Activated CD8-positive, alpha-beta T cell treated with anti-CD3 and anti-CD28 coated beads for 36 hours (primary cell): ENCODE measurements at regions not wholly inside any gene's neighbourhood (a gene's known extent, or its start where the extent isn't known, plus 50 kb on each side); places are given as distances from the start of the nearest gene placed in this dataset.

ENCODE experiments used
- ATAC-seq: fragments of 200-7000 bp; cut with Tn5 transposase; one replicate; pipeline ENCODE4 v1.10.0; 2021; ENCODE audit warnings: mild to moderate bottlenecking, moderate library complexity
- CTCF ChIA-PET: fragments of 350-600 bp; sonication (Branson Sonifier 250); formaldehyde crosslinking; loops from one replicate; lab custom pipeline; 2021; ENCODE audit warnings: antibody characterized with exemption; lab: Charles Lee
- POLR2A ChIA-PET: fragments of 350-600 bp; sonication (Branson Sonifier 250); formaldehyde crosslinking; loops from one replicate; lab custom pipeline; 2021; ENCODE audit warnings: antibody characterized with exemption; lab: Charles Lee
- DNase-seq: peaks from one replicate; pipeline ENCODE4 v3.0.0-alpha.2; 2020
- H3K27ac Mint-ChIP-seq: one replicate; pipeline ENCODE4 v1.8.0; 2021; ENCODE audit warnings: mild to moderate bottlenecking, mixed read lengths
- H3K27me3 Mint-ChIP-seq: one replicate; pipeline ENCODE4 v1.8.0; 2021; ENCODE audit warnings: mixed read lengths
- H3K36me3 Mint-ChIP-seq: one replicate; pipeline ENCODE4 v1.8.0; 2021; ENCODE audit warnings: low read depth, mixed read lengths
- H3K4me1 Mint-ChIP-seq: one replicate; pipeline ENCODE4 v1.8.0; 2021; ENCODE audit warnings: low read depth, mixed read lengths
- H3K4me3 Mint-ChIP-seq: one replicate; pipeline ENCODE4 v1.8.0; 2021; ENCODE audit warnings: mild to moderate bottlenecking, moderate library complexity, mixed read lengths
- H3K9me3 Mint-ChIP-seq: one replicate; pipeline ENCODE4 v1.8.0; 2021; ENCODE audit warnings: mixed read lengths
- intact Hi-C: fragments of 100-400 bp; cut with micrococcal nuclease; formaldehyde crosslinking; loops from one replicate; pipeline ENCODE4 v1.10.0; 2022
- TF ChIP-seq, protein P1 (sequence below): fragments of 200-600 bp; IDR thresholded peaks from one replicate; pipeline ENCODE4 v1.8.0; 2022; ENCODE audit warnings: antibody characterized with exemption, mild to moderate bottlenecking

GRCh38 chr16:47861999-47862398 is 293.8 kb downstream of the ABCC12 start:
- no peaks in the 10 kb centered on the region for H3K36me3 Mint-ChIP-seq
- ChIA-PET POLR2A (no interaction called here), CTCF (no interaction called here)
- DNase-seq (no peak), ATAC-seq (no peak)
- no peak overlapping the region for H3K27ac Mint-ChIP-seq
- TF ChIP-seq, protein P1, sequence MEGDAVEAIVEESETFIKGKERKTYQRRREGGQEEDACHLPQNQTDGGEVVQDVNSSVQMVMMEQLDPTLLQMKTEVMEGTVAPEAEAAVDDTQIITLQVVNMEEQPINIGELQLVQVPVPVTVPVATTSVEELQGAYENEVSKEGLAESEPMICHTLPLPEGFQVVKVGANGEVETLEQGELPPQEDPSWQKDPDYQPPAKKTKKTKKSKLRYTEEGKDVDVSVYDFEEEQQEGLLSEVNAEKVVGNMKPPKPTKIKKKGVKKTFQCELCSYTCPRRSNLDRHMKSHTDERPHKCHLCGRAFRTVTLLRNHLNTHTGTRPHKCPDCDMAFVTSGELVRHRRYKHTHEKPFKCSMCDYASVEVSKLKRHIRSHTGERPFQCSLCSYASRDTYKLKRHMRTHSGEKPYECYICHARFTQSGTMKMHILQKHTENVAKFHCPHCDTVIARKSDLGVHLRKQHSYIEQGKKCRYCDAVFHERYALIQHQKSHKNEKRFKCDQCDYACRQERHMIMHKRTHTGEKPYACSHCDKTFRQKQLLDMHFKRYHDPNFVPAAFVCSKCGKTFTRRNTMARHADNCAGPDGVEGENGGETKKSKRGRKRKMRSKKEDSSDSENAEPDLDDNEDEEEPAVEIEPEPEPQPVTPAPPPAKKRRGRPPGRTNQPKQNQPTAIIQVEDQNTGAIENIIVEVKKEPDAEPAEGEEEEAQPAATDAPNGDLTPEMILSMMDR = no peak
- H3K27me3 Mint-ChIP-seq = peaks cover 12% of the 10 kb centered on the region
- no peak overlapping the region for H3K4me3 Mint-ChIP-seq
- H3K4me1 Mint-ChIP-seq = no peaks in the 10 kb centered on the region
- intact Hi-C loops = no loop called here
- no peaks in the 10 kb centered on the region for H3K9me3 Mint-ChIP-seq

DNA sequence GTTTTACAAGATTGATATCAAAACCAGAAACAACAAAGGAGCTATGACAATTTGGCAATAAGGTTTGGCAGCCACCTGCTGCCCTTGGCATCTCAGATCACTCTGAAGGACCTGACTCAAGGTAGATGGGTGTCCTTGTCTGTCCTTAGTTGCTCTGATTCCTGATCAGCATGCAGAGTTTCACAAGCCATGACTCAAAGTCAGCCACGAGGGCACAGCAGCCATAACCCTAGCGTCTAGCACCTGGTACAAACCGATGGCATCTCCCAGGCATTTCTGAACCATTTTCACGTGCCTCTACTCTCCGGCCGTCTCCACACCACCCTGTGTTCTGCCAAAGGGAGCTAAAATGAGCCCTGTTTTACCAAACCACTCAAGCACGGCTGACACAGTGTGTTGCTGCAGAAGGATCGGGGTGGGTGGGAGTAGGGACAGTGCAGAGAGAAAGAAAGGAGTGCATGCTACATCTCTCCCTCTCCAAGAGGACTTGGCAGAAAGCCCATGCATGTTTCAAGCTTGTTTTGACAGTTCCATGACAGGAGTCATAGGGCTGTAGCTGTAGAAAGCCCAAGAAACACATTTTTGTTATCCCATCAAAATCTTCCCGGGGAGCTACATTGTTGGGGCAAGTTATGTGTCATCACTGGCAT is 297.3 kb downstream of the ABCC12 start:
- H3K27me3 Mint-ChIP-seq = peaks cover 9% of the 10 kb centered on the region
- no peak for ATAC-seq
- no peak overlapping the region for H3K4me3 Mint-ChIP-seq
- CTCF ChIA-PET = interaction anchor here (0.6 kb wide), 1 partner anchor 174 kb away, joined by 3 read pairs; no protein-coding TSS in a partner anchor
- H3K27ac Mint-ChIP-seq = no peak overlapping the region
- DNase-seq = no peak
- intact Hi-C loops = no loop called here
- POLR2A ChIA-PET = no interaction called here
- peaks cover 5% of the 10 kb centered on the region for H3K9me3 Mint-ChIP-seq
- H3K4me1 Mint-ChIP-seq = no peaks in the 10 kb centered on the region
- H3K36me3 Mint-ChIP-seq = no peaks in the 10 kb centered on the region
- TF ChIP-seq, protein P1 = no peak

GRCh38 chr16:47855431-47855830 is 300.4 kb downstream of the ABCC12 start:
- peaks cover 5% of the 10 kb centered on the region for H3K9me3 Mint-ChIP-seq
- intact Hi-C loops = no loop called here
- TF ChIP-seq, protein P1 = no peak

GRCh38 chr16:47854737-47855136 is 301.1 kb downstream of the ABCC12 start:
- ChIA-PET POLR2A (no interaction called here), CTCF (no interaction called here)
- no peak for ATAC-seq
- Mint-ChIP-seq H3K27me3 (no peaks in the 10 kb centered on the region), H3K4me3 (no peak overlapping the region), H3K4me1 (no peaks in the 10 kb centered on the region), H3K36me3 (no peaks in the 10 kb centered on the region), H3K27ac (no peak overlapping the region), H3K9me3 (peaks cover 5% of the 10 kb centered on the region)
- intact Hi-C loops = no loop called here
- TF ChIP-seq, protein P1 = no peak
- no peak for DNase-seq

More at GRCh38 chr16:47855431-47855830, 300.4 kb downstream of the ABCC12 start:
- ATAC-seq (no peak), DNase-seq (no peak)
- H3K27ac Mint-ChIP-seq = no peak overlapping the region
- POLR2A ChIA-PET = no interaction called here
- no peaks in the 10 kb centered on the region for H3K27me3 Mint-ChIP-seq
- H3K4me1 Mint-ChIP-seq = no peaks in the 10 kb centered on the region
- CTCF ChIA-PET = no interaction called here
- H3K4me3 Mint-ChIP-seq = no peak overlapping the region
- H3K36me3 Mint-ChIP-seq = no peaks in the 10 kb centered on the region

GRCh38 chr16:47852991-47853390 is 302.8 kb downstream of the ABCC12 start:
- ChIA-PET CTCF (no interaction called here), POLR2A (interaction anchor here (0.6 kb wide), 1 partner anchor 1700 kb away, joined by 3 read pairs; no protein-coding TSS in a partner anchor)
- TF ChIP-seq, protein P1 = no peak
- ATAC-seq = no peak
- no peak overlapping the region for H3K27ac Mint-ChIP-seq
- H3K36me3 Mint-ChIP-seq = no peaks in the 10 kb centered on the region
- H3K4me3 Mint-ChIP-seq = no peak overlapping the region
- intact Hi-C loops = no loop called here
- H3K27me3 Mint-ChIP-seq = no peaks in the 10 kb centered on the region
- peaks cover 5% of the 10 kb centered on the region for H3K9me3 Mint-ChIP-seq
- DNase-seq = no peak
- H3K4me1 Mint-ChIP-seq = no peaks in the 10 kb centered on the region
